H1 (cell line): ENCODE measurements at regions not wholly inside any gene's neighbourhood (a gene's known extent, or its start where the extent isn't known, plus 50 kb on each side); places are given as distances from the start of the nearest gene placed in this dataset.

ENCODE experiments used
- CTCF ChIA-PET: fragments of 300-600 bp; sonication (Branson Sonifier 250); formaldehyde crosslinking; loops from one replicate; lab custom pipeline; 2021; ENCODE audit not compliant: partially characterized antibody; lab: Charles Lee
- POLR2A ChIA-PET: fragments of 300-600 bp; sonication (Branson Sonifier 250); formaldehyde crosslinking; loops from one replicate; lab custom pipeline; 2021; ENCODE audit warnings: inconsistent platforms; ENCODE audit not compliant: partially characterized antibody; lab: Charles Lee
- DNase-seq, 2 experiments: peaks; one replicate each; pipeline versions ENCODE4 v3.0.0 to v3.0.0-alpha.2; 2010 to 2022; ENCODE audit warnings: low spot score in 2 of 2, low read depth in 1 of 2, mixed read lengths in 1 of 2
- FAIRE-seq: peaks from 2 replicates; lab custom pipeline; 2011; peaks lifted over from hg19 to GRCh38; lab: Jason Lieb, UNC
- H2AFZ ChIP-seq: 2 replicates; pipeline ENCODE4 v1.8.1; 2012; ENCODE audit warnings: low read length, inconsistent platforms
- H2AK5ac ChIP-seq: 2 replicates; pipeline ENCODE4 v1.6.1; 2013; ENCODE audit warnings: low read depth, low read length
- H2BK120ac ChIP-seq: replicated peaks from 2 replicates; pipeline ENCODE3; 2013; ENCODE audit warnings: low read depth, low read length, inconsistent platforms
- H2BK12ac ChIP-seq: 2 replicates; pipeline ENCODE4 v1.6.1; 2013; ENCODE audit warnings: low read depth, low read length
- H2BK15ac ChIP-seq: 2 replicates; pipeline ENCODE4 v1.6.1; 2013; ENCODE audit warnings: low read length
- H2BK20ac ChIP-seq: 2 replicates; pipeline ENCODE4 v1.6.1; 2013; ENCODE audit warnings: low read length
- H2BK5ac ChIP-seq: 2 replicates; pipeline ENCODE4 v1.6.1; 2013; ENCODE audit warnings: low read depth, low read length
- H3K14ac ChIP-seq: 2 replicates; pipeline ENCODE4 v1.6.1; 2013; ENCODE audit warnings: inconsistent platforms; ENCODE audit not compliant: insufficient read length
- H3K18ac ChIP-seq: 2 replicates; pipeline ENCODE4 v1.6.1; 2013; ENCODE audit warnings: low read length; ENCODE audit errors: extremely low read depth
- H3K23ac ChIP-seq: 2 replicates; pipeline ENCODE4 v1.6.1; 2013; ENCODE audit warnings: inconsistent platforms; ENCODE audit not compliant: insufficient read length
- H3K23me2 ChIP-seq: 2 replicates; pipeline ENCODE4 v1.6.1; 2013; ENCODE audit warnings: low read depth, low read length
- H3K27ac ChIP-seq: 2 replicates; pipeline ENCODE4 v1.6.1; 2011; ENCODE audit warnings: low read depth, low read length, inconsistent platforms
- H3K27me3 ChIP-seq, 4 experiments: replicated peaks in 1 of 4; 1 replicate in 1 of 4; 2 replicates in 3 of 4; pipeline versions ENCODE4 v1.6.1 to v1.8.1; 2011 to 2013; ENCODE audit warnings: low read length in 3 of 4, mild to moderate bottlenecking in 3 of 4, inconsistent platforms in 2 of 4, mixed read lengths in 2 of 4, moderate library complexity in 1 of 4; ENCODE audit not compliant: control insufficient read depth in 3 of 4, insufficient read depth in 3 of 4; ENCODE audit errors: extremely low read depth in 1 of 4
- H3K36me3 ChIP-seq, 4 experiments: 2 replicates each; pipeline versions ENCODE4 v1.6.1 to v1.8.1; 2011 to 2013; ENCODE audit warnings: mild to moderate bottlenecking in 4 of 4, low read length in 3 of 4, moderate library complexity in 2 of 4, control low read depth in 1 of 4, inconsistent platforms in 1 of 4; ENCODE audit not compliant: insufficient read depth in 4 of 4, control insufficient read depth in 2 of 4
- H3K4ac ChIP-seq: replicated peaks from 2 replicates; pipeline ENCODE3; 2013; ENCODE audit warnings: low read length, low read depth, mixed read lengths, inconsistent platforms; ENCODE audit not compliant: insufficient read length
- H3K4me1 ChIP-seq, 4 experiments: replicated peaks in 1 of 4; 1 replicate in 1 of 4; 2 replicates in 3 of 4; pipeline versions ENCODE4 v1.6.1 to v1.8.1; 2011 to 2013; ENCODE audit warnings: low read length in 3 of 4, inconsistent platforms in 2 of 4, mixed read lengths in 1 of 4; ENCODE audit not compliant: insufficient read depth in 4 of 4, control insufficient read depth in 3 of 4
- H3K4me2 ChIP-seq, 2 experiments: 2 replicates each; pipeline versions ENCODE4 v1.6.1 to v1.8.1; 2011 to 2013; ENCODE audit warnings: low read depth in 2 of 2, low read length in 2 of 2, control low read depth in 1 of 2, inconsistent platforms in 1 of 2, mild to moderate bottlenecking in 1 of 2; ENCODE audit not compliant: insufficient read depth in 1 of 2
- H3K4me3 ChIP-seq, 4 experiments: fragments of 200-600, 300-600 bp in 1 of 4; sonication (generic), shearing (Covaris generic), sonication (Bioruptor Twin) in 1 of 4; 2 replicates each; pipeline versions ENCODE4 v1.5.1 to v1.8.1; 2011 to 2016; ENCODE audit warnings: low read length in 4 of 4, low read depth in 3 of 4, control low read depth in 2 of 4, inconsistent platforms in 2 of 4, mild to moderate bottlenecking in 2 of 4, mixed read lengths in 1 of 4, moderate library complexity in 1 of 4; ENCODE audit not compliant: insufficient read depth in 2 of 4; ENCODE audit errors: extremely low read depth in 1 of 4
- H3K56ac ChIP-seq: replicated peaks from 2 replicates; pipeline ENCODE3; 2013; ENCODE audit warnings: low read depth, mild to moderate bottlenecking, mixed read lengths, low read length, inconsistent platforms; ENCODE audit not compliant: insufficient read length
- H3K79me1 ChIP-seq: 2 replicates; pipeline ENCODE4 v1.6.1; 2013; ENCODE audit warnings: low read depth, low read length, control low read depth
- H3K79me2 ChIP-seq, 2 experiments: 2 replicates each; pipeline versions ENCODE4 v1.6.1 to v1.8.1; 2012 to 2013; ENCODE audit warnings: low read length in 2 of 2, mild to moderate bottlenecking in 2 of 2, inconsistent platforms in 1 of 2; ENCODE audit not compliant: insufficient read depth in 2 of 2, control insufficient read depth in 1 of 2
- H3K9ac ChIP-seq, 4 experiments: replicated peaks in 1 of 4; 1 replicate in 1 of 4; 2 replicates in 3 of 4; pipeline versions ENCODE4 v1.6.1 to v1.8.1; 2011 to 2013; ENCODE audit warnings: low read depth in 3 of 4, low read length in 3 of 4, control low read depth in 2 of 4, mild to moderate bottlenecking in 2 of 4, moderate library complexity in 2 of 4, inconsistent platforms in 1 of 4; ENCODE audit errors: extremely low read depth in 1 of 4
- H3K9me3 ChIP-seq, 2 experiments: 2 replicates each; pipeline versions ENCODE4 v1.6.1 to v1.8.1; 2012 to 2013; ENCODE audit warnings: mild to moderate bottlenecking in 2 of 2, moderate library complexity in 2 of 2, control low read depth in 1 of 2, inconsistent platforms in 1 of 2, low read depth in 1 of 2, low read length in 1 of 2, mixed read lengths in 1 of 2; ENCODE audit not compliant: insufficient read depth in 2 of 2
- H4K20me1 ChIP-seq, 2 experiments: replicated peaks in 1 of 2; 2 replicates each; pipeline versions ENCODE3 to v1.8.1; 2011 to 2013; ENCODE audit warnings: inconsistent platforms in 2 of 2, low read length in 2 of 2, mild to moderate bottlenecking in 1 of 2; ENCODE audit not compliant: insufficient read depth in 2 of 2, control insufficient read depth in 1 of 2
- H4K5ac ChIP-seq: 2 replicates; pipeline ENCODE4 v1.6.1; 2013; ENCODE audit warnings: low read length, low read depth, mixed read lengths, inconsistent platforms; ENCODE audit not compliant: insufficient read length
- H4K8ac ChIP-seq: 2 replicates; pipeline ENCODE4 v1.8.0; 2013; ENCODE audit warnings: mild to moderate bottlenecking, moderate library complexity, low read length, inconsistent platforms; ENCODE audit not compliant: insufficient read depth; ENCODE audit errors: extremely low read depth
- H4K91ac ChIP-seq: replicated peaks from 2 replicates; pipeline ENCODE3; 2013; ENCODE audit warnings: low read length, mixed read lengths, inconsistent platforms; ENCODE audit not compliant: insufficient read length
- ASH2L ChIP-seq: fragments of 200-600, 300-600 bp; sonication (generic); IDR thresholded peaks from one replicate; pipeline ENCODE4 v1.7.1; 2017; ENCODE audit warnings: low read length
- ATF3 ChIP-seq: IDR thresholded peaks from 2 replicates; pipeline ENCODE4 v1.6.1; 2011; ENCODE audit warnings: low read depth, mild to moderate bottlenecking, low read length; ENCODE audit not compliant: insufficient read depth
- BCL11A ChIP-seq, 2 experiments: IDR thresholded peaks; one replicate each; pipeline ENCODE4 v1.6.1; 2011; ENCODE audit warnings: low read depth in 2 of 2, low read length in 2 of 2, mild to moderate bottlenecking in 2 of 2
- CHD1 ChIP-seq: IDR thresholded peaks from 2 replicates; pipeline ENCODE4 v1.6.1; 2012; ENCODE audit warnings: low read depth, low read length, improper control_type of control experiment
- CTBP2 ChIP-seq: IDR thresholded peaks from 2 replicates; pipeline ENCODE4 v1.7.0; 2011; ENCODE audit warnings: borderline replicate concordance, mild to moderate bottlenecking, moderate library complexity, mixed read lengths, low read length; ENCODE audit not compliant: insufficient read depth, insufficient read length
- CTCF ChIP-seq, 3 experiments: IDR thresholded peaks; 1 replicate in 2 of 3; 2 replicates in 1 of 3; pipeline versions ENCODE4 v1.5.1 to v1.6.1; 2011; ENCODE audit warnings: low read length in 3 of 3, mild to moderate bottlenecking in 3 of 3, inconsistent platforms in 2 of 3, low read depth in 1 of 3, moderate library complexity in 1 of 3; ENCODE audit not compliant: insufficient read depth in 1 of 3; ENCODE audit errors: control extremely low read depth in 1 of 3
- NANOG ChIP-seq: IDR thresholded peaks from 2 replicates; pipeline ENCODE4 v1.6.1; 2011; ENCODE audit warnings: low read length, low read depth, mild to moderate bottlenecking, inconsistent platforms; ENCODE audit not compliant: insufficient read depth, poor library complexity, severe bottlenecking
- POLR2AphosphoS5 ChIP-seq: IDR thresholded peaks from 2 replicates; pipeline ENCODE4 v1.6.1; 2011; ENCODE audit warnings: low read depth, low read length
- SIRT6 ChIP-seq: IDR thresholded peaks from one replicate; pipeline ENCODE4 v1.7.1; 2012; ENCODE audit warnings: low read length, inconsistent platforms
- SP4 ChIP-seq: IDR thresholded peaks from 2 replicates; pipeline ENCODE4 v1.6.1; 2012; ENCODE audit warnings: low read length, inconsistent platforms
- USF2 ChIP-seq: IDR thresholded peaks from 2 replicates; pipeline ENCODE4 v1.6.1; 2011; ENCODE audit warnings: low read length, improper control_type of control experiment
- WGBS, 2 experiments: shearing (Covaris generic) in 1 of 2; methylation state at CpG; one replicate each; pipeline versions ENCODE4 v1.1.6 to v1.1.7; 2013 to 2015; ENCODE audit warnings: low lambda C conversion rate in 2 of 2, mixed read lengths in 2 of 2, inconsistent platforms in 1 of 2, low coverage in 1 of 2, missing lambda C conversion rate in 1 of 2; ENCODE audit not compliant: insufficient replicate concordance in 2 of 2, insufficient coverage in 1 of 2, insufficient read length in 1 of 2; ENCODE audit errors: extremely low coverage in 1 of 2, missing lambda C conversion rate in 1 of 2; 5-methylcytosine and 5-hydroxymethylcytosine counted together

GRCh38 chr6:167662881-167663205 is 163.9 kb upstream of the AFDN start:
- Histone ChIP-seq H4K8ac (no peak overlapping the region; the same call in 1 of the 2 replicates), H3K23me2 (no peaks in the 10 kb centered on the region; the same call in 1 of the 2 replicates), H3K4ac (no peak overlapping the region), H2AK5ac (no peak overlapping the region), H3K9ac (no peak overlapping the region), H3K14ac (no peak overlapping the region), H3K23ac (no peak overlapping the region), H3K27me3 (no peaks in the 10 kb centered on the region), H3K4me2 (no peak overlapping the region), H3K79me1 (no peaks in the 10 kb centered on the region), H3K27ac (no peak overlapping the region), H3K9me3 (no peaks in the 10 kb centered on the region), H2BK12ac (no peak overlapping the region), H2BK5ac (no peak overlapping the region), H3K4me3 (no peak overlapping the region), H4K5ac (no peak overlapping the region), H2BK15ac (no peak overlapping the region), H2AFZ (no peak overlapping the region), H3K79me2 (no peaks in the 10 kb centered on the region), H3K4me1 (peaks cover 0 to 2% (median 0%) of the 10 kb centered on the region in 4 experiments; a peak in 1 of 7 replicates), H2BK20ac (no peak overlapping the region), H3K56ac (no peak overlapping the region), H3K36me3 (no peaks in the 10 kb centered on the region), H4K20me1 (no peaks in the 10 kb centered on the region), H4K91ac (no peak overlapping the region), H3K18ac (no peak overlapping the region), H2BK120ac (no peak overlapping the region)
- 93% methylated on average over 14 of the region's 14 CpGs; no CpG with 5 or more reads in 1 of the 2 experiments for WGBS, 2 experiments
- FAIRE-seq (no peak), DNase-seq (no peak)
- ChIA-PET CTCF (interaction anchor here (1.0 kb wide), 1 partner anchor 10 kb away, joined by 5 read pairs; no protein-coding TSS in a partner anchor), POLR2A (no interaction called here)
- TF ChIP-seq ASH2L (no peak), NANOG (no peak), CTCF (IDR thresholded peaks at IDR 0.05; ENCODE audit: control extremely low read depth in 1 of 3, insufficient read depth in 1 of 3, low read depth in 1 of 3, low read length in 3 of 3) (no peak), CTBP2 (no peak), BCL11A (IDR thresholded peaks at IDR 0.05; ENCODE audit: low read depth in 2 of 2, low read length in 2 of 2) (no peak), POLR2AphosphoS5 (no peak), SP4 (no peak), ATF3 (no peak), USF2 (no peak), SIRT6 (no peak), CHD1 (no peak)
